ENCODE measurements at regions not wholly inside any gene's neighbourhood (a gene's known extent, or its start where the extent isn't known, plus 50 kb on each side); places are given as distances from the start of the nearest gene placed in this dataset.

DNA sequence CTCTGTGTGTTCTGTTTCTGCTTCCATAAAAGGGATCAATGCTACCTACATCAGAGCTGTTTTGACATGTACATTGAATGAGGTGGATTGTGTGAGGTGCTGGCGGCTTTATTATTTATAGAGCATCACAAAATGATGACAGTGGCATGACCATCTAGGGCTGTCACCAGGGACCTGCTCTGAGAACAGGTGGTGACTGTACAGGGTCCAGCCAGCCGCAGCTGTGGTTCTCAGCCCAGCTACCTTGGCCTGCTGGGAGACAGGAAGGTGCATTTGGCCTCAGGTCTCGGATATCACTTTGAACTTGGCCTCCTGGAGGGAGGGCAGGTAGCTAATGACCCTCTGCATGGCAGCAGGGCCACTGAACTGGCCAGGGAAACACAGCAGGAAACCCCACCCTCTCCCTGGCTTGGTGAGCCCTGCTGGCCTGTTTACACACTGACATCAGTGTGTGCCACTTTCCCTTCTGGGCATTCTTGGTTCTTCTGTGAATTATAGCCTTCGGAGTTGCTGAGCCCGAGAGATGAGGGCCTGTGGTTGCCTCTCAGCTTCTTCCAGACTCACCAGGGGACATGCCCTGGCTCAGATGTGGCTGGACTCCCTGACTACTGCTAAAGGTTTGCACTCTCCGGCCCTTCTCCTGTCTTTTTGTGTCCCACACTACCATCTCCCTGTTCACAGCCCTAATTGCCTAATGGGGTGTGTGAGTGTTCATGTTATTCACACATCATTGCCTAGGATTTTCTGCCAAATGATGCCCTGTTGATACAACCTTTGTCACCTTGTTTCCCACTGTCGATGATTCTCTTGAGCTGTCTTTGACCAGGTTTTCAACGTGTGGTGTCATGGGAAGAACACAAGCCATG lies 109.2 kb upstream of the RAB12 start:
- Histone ChIP-seq H3K27ac (no peak overlapping the region), H3K9me3 (no peaks in the 10 kb centered on the region), H3K4me1 (peaks cover 0 to 2% (median 0%) of the 10 kb centered on the region in 6 donors), H3K4me3 (no peak overlapping the region), H3K27me3 (replicated peaks in 1 of 7) (no peaks in the 10 kb centered on the region), H3K36me3 (no peaks in the 10 kb centered on the region)
- no peak for DNase-seq
- intact Hi-C loops (cut with DNase I; ENCODE audit: low total_unique reads) = no loop called here
- WGBS, 5 donors = 71 to 85% (median 79%) methylated on average over 7 to 8 of the region's 8 CpGs
- TF ChIP-seq, protein P1, sequence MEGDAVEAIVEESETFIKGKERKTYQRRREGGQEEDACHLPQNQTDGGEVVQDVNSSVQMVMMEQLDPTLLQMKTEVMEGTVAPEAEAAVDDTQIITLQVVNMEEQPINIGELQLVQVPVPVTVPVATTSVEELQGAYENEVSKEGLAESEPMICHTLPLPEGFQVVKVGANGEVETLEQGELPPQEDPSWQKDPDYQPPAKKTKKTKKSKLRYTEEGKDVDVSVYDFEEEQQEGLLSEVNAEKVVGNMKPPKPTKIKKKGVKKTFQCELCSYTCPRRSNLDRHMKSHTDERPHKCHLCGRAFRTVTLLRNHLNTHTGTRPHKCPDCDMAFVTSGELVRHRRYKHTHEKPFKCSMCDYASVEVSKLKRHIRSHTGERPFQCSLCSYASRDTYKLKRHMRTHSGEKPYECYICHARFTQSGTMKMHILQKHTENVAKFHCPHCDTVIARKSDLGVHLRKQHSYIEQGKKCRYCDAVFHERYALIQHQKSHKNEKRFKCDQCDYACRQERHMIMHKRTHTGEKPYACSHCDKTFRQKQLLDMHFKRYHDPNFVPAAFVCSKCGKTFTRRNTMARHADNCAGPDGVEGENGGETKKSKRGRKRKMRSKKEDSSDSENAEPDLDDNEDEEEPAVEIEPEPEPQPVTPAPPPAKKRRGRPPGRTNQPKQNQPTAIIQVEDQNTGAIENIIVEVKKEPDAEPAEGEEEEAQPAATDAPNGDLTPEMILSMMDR (IDR thresholded peaks at IDR 0.05 in 8 of 11, conservative IDR thresholded peaks at IDR 0.05 in 3 of 11) = peak in 2 of 11 experiments; percentile 6 to 8
- TF ChIP-seq POLR2A (IDR thresholded peaks at IDR 0.05) = no peak
- TF ChIP-seq POLR2AphosphoS5 (IDR thresholded peaks at IDR 0.05) = peak; percentile 12 to 68 (median 53)

DNA sequence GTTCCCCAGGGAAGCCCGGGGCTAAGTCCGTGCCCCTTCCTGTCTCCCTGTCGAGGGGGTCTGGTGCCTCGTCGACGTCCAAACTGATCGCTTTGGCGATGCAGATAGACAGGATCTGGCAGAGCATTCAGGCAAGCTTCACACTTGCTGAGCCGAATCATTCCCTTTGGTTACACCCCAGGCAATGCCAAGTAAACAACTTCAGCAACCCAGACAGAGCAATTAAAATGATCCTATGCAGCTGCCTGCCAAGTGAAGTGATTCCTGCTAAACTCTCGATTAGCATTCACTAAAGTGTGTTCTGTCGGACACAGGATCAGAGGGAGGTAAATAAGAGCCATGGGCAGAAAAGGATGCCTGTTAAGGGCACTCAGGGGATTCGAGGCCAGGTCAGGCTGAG lies 108.2 kb upstream of the RAB12 start:
- Histone ChIP-seq H3K36me3 (no peaks in the 10 kb centered on the region), H3K27ac (no peak overlapping the region), H3K27me3 (replicated peaks in 1 of 7) (no peaks in the 10 kb centered on the region), H3K4me1 (peaks cover 0 to 2% (median 0%) of the 10 kb centered on the region in 6 donors), H3K4me3 (no peak overlapping the region), H3K9me3 (no peaks in the 10 kb centered on the region)
- TF ChIP-seq, protein P1 (IDR thresholded peaks at IDR 0.05 in 8 of 11, conservative IDR thresholded peaks at IDR 0.05 in 3 of 11) = no peak
- TF ChIP-seq POLR2AphosphoS5 (IDR thresholded peaks at IDR 0.05) (peak in 1 of 3 donors; percentile 67), POLR2A (IDR thresholded peaks at IDR 0.05) (no peak)
- WGBS, 5 donors = 63 to 88% (median 71%) methylated on average over 12 of the region's 12 CpGs
- DNase-seq = no peak
- intact Hi-C loops (cut with DNase I; ENCODE audit: low total_unique reads) = no loop called here

DNA sequence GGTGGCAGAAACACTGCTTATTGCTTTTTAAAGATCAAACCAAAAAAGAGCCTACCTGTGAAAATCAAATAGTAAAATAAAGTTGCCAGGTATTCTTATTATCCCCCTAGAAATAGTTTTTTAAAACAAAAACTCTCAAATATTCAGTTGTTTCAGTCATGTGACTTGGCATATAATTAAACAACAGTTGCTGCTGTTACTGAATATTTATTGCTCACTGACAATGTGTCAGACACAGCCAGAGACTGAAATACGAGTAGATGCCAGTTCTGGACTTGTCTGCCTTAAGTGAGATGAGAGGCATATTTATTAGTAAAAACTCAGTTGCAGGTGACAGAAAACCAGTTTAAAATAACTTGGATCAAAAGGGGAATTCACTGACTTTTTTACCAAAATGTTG lies 106.0 kb upstream of the RAB12 start:
- peaks cover 0 to 12% (median 0%) of the 10 kb centered on the region in 7 donors for H3K27me3 ChIP-seq (replicated peaks in 1 of 7)
- H3K36me3 ChIP-seq = no peaks in the 10 kb centered on the region
- 62 to 93% (median 83%) methylated on average over 1 of the region's 1 CpG for WGBS, 5 donors
- H3K4me1 ChIP-seq = peaks cover 0 to 2% (median 0%) of the 10 kb centered on the region in 6 donors
- DNase-seq = no peak
- no peaks in the 10 kb centered on the region for H3K9me3 ChIP-seq
- intact Hi-C loops (cut with DNase I; ENCODE audit: low total_unique reads) = no loop called here
- H3K4me3 ChIP-seq = no peak overlapping the region
- H3K27ac ChIP-seq = no peak overlapping the region
- no peak for TF ChIP-seq POLR2A (IDR thresholded peaks at IDR 0.05)
- TF ChIP-seq, protein P1 (IDR thresholded peaks at IDR 0.05 in 8 of 11, conservative IDR thresholded peaks at IDR 0.05 in 3 of 11) = no peak
- no peak for TF ChIP-seq POLR2AphosphoS5 (IDR thresholded peaks at IDR 0.05)

DNA sequence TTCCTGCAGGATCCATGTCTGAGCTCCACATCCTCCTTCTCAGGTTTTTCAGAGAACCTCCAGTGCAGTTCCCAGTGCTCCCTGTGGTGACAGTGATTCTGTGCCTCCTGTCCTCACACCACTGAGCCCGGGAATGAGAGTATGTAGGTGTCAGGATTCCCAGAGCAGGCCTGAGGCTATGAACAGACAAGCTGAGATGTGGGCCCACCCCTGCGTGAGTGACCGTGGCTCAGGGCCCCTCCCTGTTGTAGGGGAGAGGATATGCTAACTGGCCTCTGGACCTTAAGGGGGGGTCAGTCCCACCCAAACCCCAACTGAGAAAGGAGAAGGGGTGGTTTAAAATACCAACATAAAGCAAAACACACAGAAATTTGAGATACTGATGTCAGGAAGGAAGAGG lies 104.8 kb upstream of the RAB12 start:
- Histone ChIP-seq H3K4me3 (no peak overlapping the region), H3K27me3 (replicated peaks in 1 of 7) (peaks cover 0 to 12% (median 0%) of the 10 kb centered on the region in 7 donors), H3K36me3 (no peaks in the 10 kb centered on the region), H3K27ac (no peak overlapping the region), H3K4me1 (peaks cover 0 to 2% (median 0%) of the 10 kb centered on the region in 6 donors), H3K9me3 (no peaks in the 10 kb centered on the region)
- intact Hi-C loops (cut with DNase I; ENCODE audit: low total_unique reads) = no loop called here
- DNase-seq = no peak
- 70 to 96% (median 89%) methylated on average over 3 of the region's 3 CpGs for WGBS, 5 donors
- TF ChIP-seq, protein P1 (IDR thresholded peaks at IDR 0.05 in 8 of 11, conservative IDR thresholded peaks at IDR 0.05 in 3 of 11) = no peak
- no peak for TF ChIP-seq POLR2A (IDR thresholded peaks at IDR 0.05)
- TF ChIP-seq POLR2AphosphoS5 (IDR thresholded peaks at IDR 0.05) = no peak
